HTR-8/SVneo (cell line): ENCODE measurements at regions not wholly inside any gene's neighbourhood (a gene's known extent, or its start where the extent isn't known, plus 50 kb on each side); places are given as distances from the start of the nearest gene placed in this dataset.

Source experiments
- DNase-seq: peaks from one replicate; pipeline ENCODE4 v3.0.0; 2011; ENCODE audit warnings: low spot score, mixed read lengths; ENCODE audit not compliant: insufficient read length
- FAIRE-seq: peaks from 2 replicates; lab custom pipeline; 2011; peaks lifted over from hg19 to GRCh38; lab: Jason Lieb, UNC

- FAIRE-seq (no peak), DNase-seq (no peak)
Observed at GRCh38 chr5:2898661-2899060, 147.2 kb upstream of the IRX2 start.

- DNase-seq (no peak), FAIRE-seq (no peak)
Observed at GRCh38 chr5:2897276-2897961, 145.9 kb upstream of the IRX2 start.

GRCh38 chr5:2896371-2897275 lies 145.1 kb upstream of the IRX2 start:
- FAIRE-seq (no peak), DNase-seq (no peak)

GRCh38 chr5:2895876-2896275 lies 144.4 kb upstream of the IRX2 start:
- FAIRE-seq (no peak), DNase-seq (no peak)

GRCh38 chr5:2895196-2895595 lies 143.7 kb upstream of the IRX2 start:
- no peak for DNase-seq
- no peak for FAIRE-seq

- FAIRE-seq (no peak), DNase-seq (no peak)
Observed at GRCh38 chr5:2894736-2895135, 143.3 kb upstream of the IRX2 start.

GRCh38 chr5:2894316-2894715 lies 142.8 kb upstream of the IRX2 start:
- no peak for FAIRE-seq
- no peak for DNase-seq

GRCh38 chr5:2892466-2893000 lies 141.1 kb upstream of the IRX2 start:
- no peak for DNase-seq
- no peak for FAIRE-seq

GRCh38 chr5:2891781-2892180 lies 140.3 kb upstream of the IRX2 start:
- DNase-seq = no peak
- no peak for FAIRE-seq

GRCh38 chr5:2890011-2890410 lies 138.5 kb upstream of the IRX2 start:
- DNase-seq = no peak
- no peak for FAIRE-seq

- peak; percentile 98 for FAIRE-seq
- DNase-seq = no peak
Observed at GRCh38 chr5:2888520-2889060, 137.1 kb upstream of the IRX2 start.

GRCh38 chr5:2887481-2888348 lies 136.2 kb upstream of the IRX2 start:
- DNase-seq (no peak), FAIRE-seq (no peak)

GRCh38 chr5:2886531-2886930 lies 135.1 kb upstream of the IRX2 start:
- no peak for DNase-seq
- no peak for FAIRE-seq

GRCh38 chr5:2883771-2884170 lies 132.3 kb upstream of the IRX2 start:
- no peak for FAIRE-seq

GRCh38 chr5:2879701-2880100 lies 128.2 kb upstream of the IRX2 start:
- FAIRE-seq = no peak
- DNase-seq = no peak

More at GRCh38 chr5:2883771-2884170, 132.3 kb upstream of the IRX2 start:
- no peak for DNase-seq

GRCh38 chr5:2877522-2877921 lies 126.0 kb upstream of the IRX2 start:
- DNase-seq (no peak), FAIRE-seq (no peak)

- DNase-seq = no peak
- no peak for FAIRE-seq
Observed at GRCh38 chr5:2876183-2876582, 124.7 kb upstream of the IRX2 start.

GRCh38 chr5:2874099-2874498 lies 122.6 kb upstream of the IRX2 start:
- FAIRE-seq = no peak

GRCh38 chr5:2872676-2873075 lies 121.2 kb upstream of the IRX2 start:
- no peak for DNase-seq
- no peak for FAIRE-seq

More at GRCh38 chr5:2874099-2874498, 122.6 kb upstream of the IRX2 start:
- DNase-seq = no peak

- FAIRE-seq = no peak
- no peak for DNase-seq
Observed at GRCh38 chr5:2871282-2871681, 119.8 kb upstream of the IRX2 start.
